Upper lobe of right lung (tissue), 1 donor: ENCODE measurements at regions not wholly inside any gene's neighbourhood (a gene's known extent, or its start where the extent isn't known, plus 50 kb on each side); places are given as distances from the start of the nearest gene placed in this dataset.

ENCODE experiments used
- ATAC-seq: fragments of 200-7000 bp; cut with Tn5 transposase; one replicate; pipeline ENCODE4 v1.9.1; 2020; ENCODE audit warnings: mild to moderate bottlenecking, moderate library complexity
- DNase-seq: peaks from one replicate; pipeline ENCODE4 v3.0.0-alpha.2; 2020
- H3K27ac ChIP-seq: fragments of 200-600 bp; one replicate; pipeline ENCODE4 v1.8.0; 2022
- H3K27me3 ChIP-seq: fragments of 200-600 bp; one replicate; pipeline ENCODE4 v1.8.0; 2022; ENCODE audit warnings: mild to moderate bottlenecking
- H3K36me3 ChIP-seq: fragments of 200-600 bp; one replicate; pipeline ENCODE4 v1.8.0; 2022
- H3K4me1 ChIP-seq: fragments of 200-600 bp; one replicate; pipeline ENCODE4 v1.8.0; 2022
- H3K4me3 ChIP-seq: fragments of 200-600 bp; one replicate; pipeline ENCODE4 v1.8.0; 2022; ENCODE audit warnings: mild to moderate bottlenecking
- H3K9me3 ChIP-seq: fragments of 200-600 bp; one replicate; pipeline ENCODE4 v1.8.0; 2022
- intact Hi-C: fragments of 100-400 bp; cut with DNase I; formaldehyde crosslinking; loops from one replicate; pipeline ENCODE4 v1.11.0; 2022
- TF ChIP-seq, protein P1 (sequence below): fragments of 200-600 bp; IDR thresholded peaks from one replicate; pipeline ENCODE4 v1.8.0; 2022; ENCODE audit warnings: antibody characterized with exemption
- donor health status: DM: no; HTN: yes; CAD: no; lungs with severe emphysema.

- TF ChIP-seq, protein P1, sequence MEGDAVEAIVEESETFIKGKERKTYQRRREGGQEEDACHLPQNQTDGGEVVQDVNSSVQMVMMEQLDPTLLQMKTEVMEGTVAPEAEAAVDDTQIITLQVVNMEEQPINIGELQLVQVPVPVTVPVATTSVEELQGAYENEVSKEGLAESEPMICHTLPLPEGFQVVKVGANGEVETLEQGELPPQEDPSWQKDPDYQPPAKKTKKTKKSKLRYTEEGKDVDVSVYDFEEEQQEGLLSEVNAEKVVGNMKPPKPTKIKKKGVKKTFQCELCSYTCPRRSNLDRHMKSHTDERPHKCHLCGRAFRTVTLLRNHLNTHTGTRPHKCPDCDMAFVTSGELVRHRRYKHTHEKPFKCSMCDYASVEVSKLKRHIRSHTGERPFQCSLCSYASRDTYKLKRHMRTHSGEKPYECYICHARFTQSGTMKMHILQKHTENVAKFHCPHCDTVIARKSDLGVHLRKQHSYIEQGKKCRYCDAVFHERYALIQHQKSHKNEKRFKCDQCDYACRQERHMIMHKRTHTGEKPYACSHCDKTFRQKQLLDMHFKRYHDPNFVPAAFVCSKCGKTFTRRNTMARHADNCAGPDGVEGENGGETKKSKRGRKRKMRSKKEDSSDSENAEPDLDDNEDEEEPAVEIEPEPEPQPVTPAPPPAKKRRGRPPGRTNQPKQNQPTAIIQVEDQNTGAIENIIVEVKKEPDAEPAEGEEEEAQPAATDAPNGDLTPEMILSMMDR, result no peak
- ATAC-seq (no peak), DNase-seq (no peak)
- intact Hi-C loops, result no loop called here
- Histone ChIP-seq H3K4me1 (no peaks in the 10 kb centered on the region), H3K36me3 (no peaks in the 10 kb centered on the region), H3K4me3 (no peak overlapping the region), H3K9me3 (no peaks in the 10 kb centered on the region), H3K27me3 (no peaks in the 10 kb centered on the region), H3K27ac (no peak overlapping the region)
Measured at GRCh38 chr11:91703042-91703441, 521.6 kb upstream of the FAT3 start.

DNA sequence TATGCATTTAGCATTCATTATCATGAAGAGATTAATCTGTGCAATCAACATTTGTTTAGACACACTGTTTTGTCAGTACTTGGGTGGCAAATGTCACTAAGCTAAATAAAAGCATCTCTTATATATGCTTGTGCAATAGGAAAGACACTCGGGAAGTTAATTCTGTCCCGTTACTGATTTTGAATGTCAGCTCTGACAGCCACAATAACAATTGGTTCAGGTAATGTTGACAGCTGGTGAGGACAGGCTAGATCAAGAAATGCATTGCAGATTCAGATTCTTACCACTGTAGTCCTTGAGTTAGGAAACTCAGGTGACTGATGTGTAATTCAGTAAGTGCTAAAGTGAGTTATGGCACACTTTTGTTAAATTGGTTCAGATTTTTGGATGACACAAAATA, 523.8 kb upstream of the FAT3 start:
- Histone ChIP-seq H3K4me3 (no peak overlapping the region), H3K36me3 (no peaks in the 10 kb centered on the region), H3K27me3 (no peaks in the 10 kb centered on the region), H3K4me1 (no peaks in the 10 kb centered on the region), H3K27ac (no peak overlapping the region), H3K9me3 (no peaks in the 10 kb centered on the region)
- intact Hi-C loops, result no loop called here
- no peak for DNase-seq
- TF ChIP-seq, protein P1, result no peak
- ATAC-seq, result no peak

DNA sequence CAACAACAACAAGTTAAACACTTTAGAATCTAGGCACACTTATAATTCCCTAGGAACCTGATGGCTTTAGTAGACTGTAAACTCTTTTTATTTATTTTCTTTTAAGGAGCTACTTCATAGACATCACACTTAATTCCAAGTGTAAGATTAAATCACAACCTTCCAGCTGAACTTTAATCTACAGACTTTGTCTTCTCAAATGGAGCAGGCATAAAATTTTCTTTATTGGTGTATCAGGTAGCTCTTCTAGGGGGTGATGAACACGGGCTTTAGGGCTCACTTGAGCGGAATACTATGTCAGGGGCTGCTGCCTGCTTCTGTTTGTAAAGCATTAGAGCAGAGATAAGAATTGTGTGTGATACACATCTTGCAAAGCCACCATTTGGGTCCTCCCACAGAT, 525.8 kb upstream of the FAT3 start:
- intact Hi-C loops, result no loop called here
- Histone ChIP-seq H3K4me3 (no peak overlapping the region), H3K27me3 (no peaks in the 10 kb centered on the region), H3K27ac (no peak overlapping the region), H3K36me3 (no peaks in the 10 kb centered on the region), H3K9me3 (no peaks in the 10 kb centered on the region), H3K4me1 (no peaks in the 10 kb centered on the region)
- TF ChIP-seq, protein P1, result no peak
- DNase-seq (no peak), ATAC-seq (no peak)

DNA sequence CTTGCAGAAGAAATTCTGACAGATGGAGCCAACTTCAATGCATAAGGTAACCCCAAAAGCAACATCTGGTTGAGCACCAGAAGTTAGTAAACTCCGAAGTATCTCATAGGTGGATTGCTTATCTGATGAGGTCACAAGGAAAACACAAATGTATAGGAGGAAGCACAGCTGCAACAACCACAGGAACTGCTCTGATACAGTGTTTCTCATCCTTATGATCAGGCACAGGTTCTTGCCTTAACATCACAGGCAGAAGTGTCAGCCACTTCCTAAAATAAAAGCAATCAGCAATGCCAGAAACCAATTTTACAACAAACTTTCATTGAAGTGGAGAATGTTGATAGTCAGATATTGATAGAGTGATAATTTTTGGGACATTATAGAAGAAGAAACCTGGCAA, 530.3 kb upstream of the FAT3 start:
- Histone ChIP-seq H3K4me3 (no peak overlapping the region), H3K36me3 (no peaks in the 10 kb centered on the region), H3K27ac (no peak overlapping the region), H3K4me1 (no peaks in the 10 kb centered on the region), H3K27me3 (no peaks in the 10 kb centered on the region), H3K9me3 (no peaks in the 10 kb centered on the region)
- no peak for DNase-seq
- TF ChIP-seq, protein P1, result no peak
- ATAC-seq, result no peak
- intact Hi-C loops, result no loop called here

GRCh38 chr11:91691872-91692271, 532.7 kb upstream of the FAT3 start:
- no peaks in the 10 kb centered on the region for H3K4me1 ChIP-seq
- TF ChIP-seq, protein P1, result no peak
- DNase-seq (no peak), ATAC-seq (no peak)
- intact Hi-C loops, result no loop called here
- H3K27ac ChIP-seq, result no peak overlapping the region
- H3K36me3 ChIP-seq, result no peaks in the 10 kb centered on the region
- no peak overlapping the region for H3K4me3 ChIP-seq
- H3K9me3 ChIP-seq, result no peaks in the 10 kb centered on the region
- no peaks in the 10 kb centered on the region for H3K27me3 ChIP-seq

GRCh38 chr11:91688672-91689071, 535.9 kb upstream of the FAT3 start:
- DNase-seq (no peak), ATAC-seq (no peak)
- H3K4me1 ChIP-seq, result no peaks in the 10 kb centered on the region
- H3K36me3 ChIP-seq, result no peaks in the 10 kb centered on the region
- TF ChIP-seq, protein P1, result no peak
- H3K4me3 ChIP-seq, result no peak overlapping the region
- no peaks in the 10 kb centered on the region for H3K9me3 ChIP-seq
- H3K27ac ChIP-seq, result no peak overlapping the region
- intact Hi-C loops, result no loop called here
- no peaks in the 10 kb centered on the region for H3K27me3 ChIP-seq
